Upper lobe of right lung (tissue), 1 donor: ENCODE measurements at regions not wholly inside any gene's neighbourhood (a gene's known extent, or its start where the extent isn't known, plus 50 kb on each side); places are given as distances from the start of the nearest gene placed in this dataset.
A peak's percentile ranks its signal among the peaks of the same experiment; 100 is the strongest.

Experiments
- ATAC-seq: fragments of 200-7000 bp; cut with Tn5 transposase; one replicate; pipeline ENCODE4 v1.9.1; 2020; ENCODE audit warnings: mild to moderate bottlenecking, moderate library complexity
- DNase-seq: peaks from one replicate; pipeline ENCODE4 v3.0.0-alpha.2; 2020
- H3K27ac ChIP-seq: fragments of 200-600 bp; one replicate; pipeline ENCODE4 v1.8.0; 2022
- H3K27me3 ChIP-seq: fragments of 200-600 bp; one replicate; pipeline ENCODE4 v1.8.0; 2022; ENCODE audit warnings: mild to moderate bottlenecking
- H3K36me3 ChIP-seq: fragments of 200-600 bp; one replicate; pipeline ENCODE4 v1.8.0; 2022
- H3K4me1 ChIP-seq: fragments of 200-600 bp; one replicate; pipeline ENCODE4 v1.8.0; 2022
- H3K4me3 ChIP-seq: fragments of 200-600 bp; one replicate; pipeline ENCODE4 v1.8.0; 2022; ENCODE audit warnings: mild to moderate bottlenecking
- H3K9me3 ChIP-seq: fragments of 200-600 bp; one replicate; pipeline ENCODE4 v1.8.0; 2022
- CTCF ChIP-seq: fragments of 200-600 bp; IDR thresholded peaks from one replicate; pipeline ENCODE4 v1.8.0; 2022; ENCODE audit warnings: antibody characterized with exemption
- intact Hi-C: fragments of 100-400 bp; cut with DNase I; formaldehyde crosslinking; loops from one replicate; pipeline ENCODE4 v1.11.0; 2022
- donor health status: DM: no; HTN: yes; CAD: no; lungs with severe emphysema.

DNA sequence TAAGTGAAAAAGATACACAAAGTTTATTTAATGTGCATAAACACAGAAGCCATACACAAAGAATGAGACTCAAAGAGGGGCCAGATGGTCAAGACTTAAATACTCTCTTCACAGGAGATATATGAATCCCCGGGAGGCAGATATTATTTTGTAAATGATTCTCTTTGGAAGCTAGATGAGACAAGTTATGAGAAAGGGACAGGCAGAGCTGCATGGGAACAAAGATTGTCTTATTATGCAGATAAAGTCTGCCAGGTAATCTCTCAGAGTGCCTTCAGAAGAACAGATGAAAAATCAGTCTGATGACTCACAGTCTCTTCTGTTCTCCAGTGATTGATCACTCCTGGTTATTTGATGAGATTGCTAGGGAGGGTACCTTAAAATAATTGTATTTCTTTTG is 89.0 kb downstream of the NAF1 start:
- intact Hi-C loops, result no loop called here
- TF ChIP-seq CTCF, result no peak
- Histone ChIP-seq H3K27ac (no peak overlapping the region), H3K4me1 (no peaks in the 10 kb centered on the region), H3K36me3 (no peaks in the 10 kb centered on the region), H3K4me3 (no peak overlapping the region), H3K9me3 (no peaks in the 10 kb centered on the region), H3K27me3 (no peaks in the 10 kb centered on the region)
- no peak for ATAC-seq
- no peak for DNase-seq

DNA sequence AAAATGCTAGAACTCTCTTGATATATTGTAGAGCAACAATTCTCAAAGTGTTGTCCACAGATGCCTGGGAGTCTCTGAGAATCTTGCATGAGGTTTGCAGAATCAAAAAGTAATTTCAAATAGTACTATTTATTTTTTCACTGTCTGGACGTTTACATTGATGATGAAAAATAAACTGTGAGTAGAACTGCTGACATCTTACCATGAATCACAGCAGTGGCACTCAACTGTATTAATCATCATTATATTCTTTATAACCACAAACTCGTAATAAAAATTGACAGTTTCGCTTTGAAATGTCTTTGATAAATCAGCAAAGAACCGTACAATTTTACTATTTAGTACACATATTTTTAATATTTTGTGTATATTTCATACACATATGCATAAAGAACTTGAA is 94.5 kb downstream of the NAF1 start:
- H3K27ac ChIP-seq, result no peak overlapping the region
- H3K36me3 ChIP-seq, result no peaks in the 10 kb centered on the region
- TF ChIP-seq CTCF, result no peak
- intact Hi-C loops, result no loop called here
- no peaks in the 10 kb centered on the region for H3K9me3 ChIP-seq
- DNase-seq (no peak), ATAC-seq (no peak)
- H3K4me3 ChIP-seq, result no peak overlapping the region
- H3K4me1 ChIP-seq, result no peaks in the 10 kb centered on the region
- no peaks in the 10 kb centered on the region for H3K27me3 ChIP-seq

DNA sequence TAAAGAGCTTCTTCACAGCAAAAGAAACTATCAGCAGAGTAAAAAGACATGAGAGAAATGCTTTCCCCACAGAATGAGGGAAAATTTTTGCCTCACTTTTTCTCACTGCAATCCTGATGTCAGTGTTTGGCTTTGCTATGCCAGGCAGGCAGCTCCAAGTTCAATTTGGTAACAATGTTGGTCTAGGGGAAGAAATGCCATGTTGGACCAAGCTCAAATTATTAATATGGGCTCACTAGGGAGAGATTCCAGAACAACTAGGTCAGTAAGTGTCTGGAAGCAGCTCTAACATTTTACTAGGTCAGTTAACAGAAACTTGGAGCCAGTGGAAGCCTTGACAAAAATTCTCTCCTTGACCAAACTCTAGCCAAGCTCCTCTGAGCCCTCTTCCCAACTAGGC is 95.4 kb downstream of the NAF1 start:
- H3K4me3 ChIP-seq, result no peak overlapping the region
- H3K27ac ChIP-seq, result no peak overlapping the region
- H3K36me3 ChIP-seq, result no peaks in the 10 kb centered on the region
- intact Hi-C loops, result no loop called here
- DNase-seq (no peak), ATAC-seq (no peak)
- no peaks in the 10 kb centered on the region for H3K4me1 ChIP-seq
- no peaks in the 10 kb centered on the region for H3K9me3 ChIP-seq
- TF ChIP-seq CTCF, result no peak
- H3K27me3 ChIP-seq, result no peaks in the 10 kb centered on the region

DNA sequence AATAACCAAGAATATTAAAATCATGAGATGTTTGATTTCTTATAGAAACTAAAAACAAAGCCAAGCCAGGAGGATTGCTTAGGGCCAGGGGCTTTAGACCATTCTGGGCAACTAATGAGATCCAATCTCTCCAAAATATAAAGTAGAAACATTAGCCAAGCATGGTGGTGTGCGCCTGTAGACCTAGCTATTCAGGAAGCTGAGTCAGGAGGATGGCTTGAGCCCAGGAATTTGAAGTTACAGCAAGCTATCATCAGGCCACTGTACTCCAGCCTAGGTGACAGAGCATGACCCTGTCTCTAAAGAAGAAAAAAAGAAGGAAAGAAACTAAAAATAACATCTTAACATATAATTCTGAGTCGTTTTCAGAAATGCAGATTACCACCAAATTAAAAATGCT is 96.7 kb downstream of the NAF1 start:
- ATAC-seq, result no peak

GRCh38 chr4:163063891-163064290 is 102.8 kb downstream of the NAF1 start:
- Histone ChIP-seq H3K27me3 (no peaks in the 10 kb centered on the region), H3K36me3 (no peaks in the 10 kb centered on the region), H3K27ac (no peak overlapping the region), H3K9me3 (no peaks in the 10 kb centered on the region), H3K4me1 (no peaks in the 10 kb centered on the region), H3K4me3 (no peak overlapping the region)
- no peak for ATAC-seq
- intact Hi-C loops, result no loop called here
- TF ChIP-seq CTCF, result no peak
- DNase-seq, result no peak

More for the DNA sequence above, 96.7 kb downstream of the NAF1 start:
- no peak for TF ChIP-seq CTCF
- Histone ChIP-seq H3K27ac (no peak overlapping the region), H3K4me1 (no peaks in the 10 kb centered on the region), H3K36me3 (no peaks in the 10 kb centered on the region), H3K9me3 (no peaks in the 10 kb centered on the region), H3K27me3 (no peaks in the 10 kb centered on the region), H3K4me3 (no peak overlapping the region)
- intact Hi-C loops, result no loop called here
- no peak for DNase-seq

GRCh38 chr4:163048447-163048846 is 118.2 kb downstream of the NAF1 start:
- Histone ChIP-seq H3K9me3 (no peaks in the 10 kb centered on the region), H3K4me1 (no peaks in the 10 kb centered on the region), H3K4me3 (no peak overlapping the region), H3K27me3 (no peaks in the 10 kb centered on the region), H3K27ac (no peak overlapping the region), H3K36me3 (no peaks in the 10 kb centered on the region)
- DNase-seq, result no peak
- TF ChIP-seq CTCF, result peak; percentile 47
- peak; percentile 48 for ATAC-seq
- intact Hi-C loops, result no loop called here
